Lower leg skin (tissue), 4 donors: ENCODE measurements at regions not wholly inside any gene's neighbourhood (a gene's known extent, or its start where the extent isn't known, plus 50 kb on each side); places are given as distances from the start of the nearest gene placed in this dataset.

Experiments
- DNase-seq, 2 donors: peaks; one replicate each; pipeline ENCODE4 v3.0.0-alpha.2; 2019; ENCODE audit warnings: low spot score in 2 of 2
- H3K4me3 ChIP-seq: fragments of 200-600 bp; sonication (generic); 2 replicates; pipeline ENCODE4 v1.5.1; 2017; ENCODE audit warnings: mild to moderate bottlenecking, low read depth; ENCODE audit not compliant: poor library complexity, severe bottlenecking
- POLR2A ChIP-seq, 2 donors: fragments of 450-650 bp; IDR thresholded peaks; one replicate each; pipeline ENCODE4 v1.6.1; 2016 to 2017; ENCODE audit warnings: antibody characterized with exemption in 2 of 2, mild to moderate bottlenecking in 1 of 2, moderate library complexity in 1 of 2
- WGBS, 2 donors: methylation state at CpG; one replicate each; pipeline ENCODE4 v1.1.5; 2018; 5-methylcytosine and 5-hydroxymethylcytosine counted together
- intact Hi-C: fragments of 100-400 bp; cut with DNase I; formaldehyde crosslinking; loops from one replicate; pipeline ENCODE4 v1.15.0; 2023; ENCODE audit warnings: low total_unique reads
- TF ChIP-seq, protein P1 (sequence below), 3 donors: fragments of 450-650 bp; IDR thresholded peaks; one replicate each; pipeline ENCODE4 v1.5.1; 2016; ENCODE audit warnings: antibody characterized with exemption in 3 of 3, mild to moderate bottlenecking in 3 of 3, moderate library complexity in 2 of 3

DNA sequence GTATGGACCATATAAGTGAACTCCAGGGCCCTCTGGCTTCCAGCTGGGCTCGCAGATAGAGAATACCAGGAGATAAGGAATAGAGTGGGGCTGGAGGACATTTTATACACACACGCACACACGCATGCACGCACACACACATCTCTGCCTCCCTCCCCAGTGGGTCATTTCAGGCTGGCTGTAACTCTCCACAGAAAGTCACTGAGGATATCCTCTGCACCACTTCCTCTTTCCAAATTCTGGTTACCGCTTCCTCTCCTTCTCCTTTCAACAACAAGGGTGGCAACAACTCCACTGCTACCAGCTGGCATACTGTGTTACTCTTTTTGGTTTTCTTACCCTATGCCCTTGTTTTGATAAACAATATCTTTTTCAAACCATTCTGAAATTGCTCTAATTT lies 280.2 kb downstream of the COL12A1 start:
- 80% methylated on average over 5 of the region's 5 CpGs for WGBS, 2 donors
- DNase-seq, result no peak
- H3K4me3 ChIP-seq, result no peak overlapping the region
- intact Hi-C loops, result no loop called here
- TF ChIP-seq POLR2A (IDR thresholded peaks at IDR 0.05), result no peak
- TF ChIP-seq, protein P1, sequence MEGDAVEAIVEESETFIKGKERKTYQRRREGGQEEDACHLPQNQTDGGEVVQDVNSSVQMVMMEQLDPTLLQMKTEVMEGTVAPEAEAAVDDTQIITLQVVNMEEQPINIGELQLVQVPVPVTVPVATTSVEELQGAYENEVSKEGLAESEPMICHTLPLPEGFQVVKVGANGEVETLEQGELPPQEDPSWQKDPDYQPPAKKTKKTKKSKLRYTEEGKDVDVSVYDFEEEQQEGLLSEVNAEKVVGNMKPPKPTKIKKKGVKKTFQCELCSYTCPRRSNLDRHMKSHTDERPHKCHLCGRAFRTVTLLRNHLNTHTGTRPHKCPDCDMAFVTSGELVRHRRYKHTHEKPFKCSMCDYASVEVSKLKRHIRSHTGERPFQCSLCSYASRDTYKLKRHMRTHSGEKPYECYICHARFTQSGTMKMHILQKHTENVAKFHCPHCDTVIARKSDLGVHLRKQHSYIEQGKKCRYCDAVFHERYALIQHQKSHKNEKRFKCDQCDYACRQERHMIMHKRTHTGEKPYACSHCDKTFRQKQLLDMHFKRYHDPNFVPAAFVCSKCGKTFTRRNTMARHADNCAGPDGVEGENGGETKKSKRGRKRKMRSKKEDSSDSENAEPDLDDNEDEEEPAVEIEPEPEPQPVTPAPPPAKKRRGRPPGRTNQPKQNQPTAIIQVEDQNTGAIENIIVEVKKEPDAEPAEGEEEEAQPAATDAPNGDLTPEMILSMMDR (IDR thresholded peaks at IDR 0.05), result no peak

GRCh38 chr6:74914888-74915287 lies 291.0 kb downstream of the COL12A1 start:
- TF ChIP-seq, protein P1 (IDR thresholded peaks at IDR 0.05), result no peak
- no peak for TF ChIP-seq POLR2A (IDR thresholded peaks at IDR 0.05)
- intact Hi-C loops, result no loop called here
- DNase-seq, result no peak
- 76 to 91% methylated on average over 3 of the region's 3 CpGs for WGBS, 2 donors
- no peak overlapping the region for H3K4me3 ChIP-seq

- 81% methylated on average over 3 of the region's 3 CpGs for WGBS, 2 donors
- TF ChIP-seq POLR2A (IDR thresholded peaks at IDR 0.05), result no peak
- TF ChIP-seq, protein P1 (IDR thresholded peaks at IDR 0.05), result no peak
- no peak for DNase-seq
Observed at GRCh38 chr6:74912234-74912633, 293.6 kb downstream of the COL12A1 start.

GRCh38 chr6:74902846-74903245 lies 303.0 kb downstream of the COL12A1 start:
- no peak overlapping the region for H3K4me3 ChIP-seq
- intact Hi-C loops, result no loop called here
- DNase-seq, result no peak
- TF ChIP-seq, protein P1 (IDR thresholded peaks at IDR 0.05), result no peak
- TF ChIP-seq POLR2A (IDR thresholded peaks at IDR 0.05), result no peak
- WGBS, 2 donors, result 93 to 95% methylated on average over 2 of the region's 2 CpGs

More at GRCh38 chr6:74912234-74912633, 293.6 kb downstream of the COL12A1 start:
- no peak overlapping the region for H3K4me3 ChIP-seq
- intact Hi-C loops, result no loop called here

GRCh38 chr6:74902089-74902488 lies 303.8 kb downstream of the COL12A1 start:
- TF ChIP-seq POLR2A (IDR thresholded peaks at IDR 0.05), result no peak
- TF ChIP-seq, protein P1 (IDR thresholded peaks at IDR 0.05), result no peak
- no peak overlapping the region for H3K4me3 ChIP-seq
- intact Hi-C loops, result no loop called here
- DNase-seq, result no peak
- WGBS, 2 donors, result 65 to 80% methylated on average over 1 of the region's 1 CpG

GRCh38 chr6:74901576-74901975 lies 304.3 kb downstream of the COL12A1 start:
- intact Hi-C loops, result no loop called here
- no peak for DNase-seq
- 77 to 96% methylated on average over 3 of the region's 3 CpGs for WGBS, 2 donors
- H3K4me3 ChIP-seq, result no peak overlapping the region
- no peak for TF ChIP-seq POLR2A (IDR thresholded peaks at IDR 0.05)
- TF ChIP-seq, protein P1 (IDR thresholded peaks at IDR 0.05), result no peak
